GM12892 (cell line): ENCODE measurements at regions not wholly inside any gene's neighbourhood (a gene's known extent, or its start where the extent isn't known, plus 50 kb on each side); places are given as distances from the start of the nearest gene placed in this dataset.
"Not testable (repeated sequence)": the region's sequence is repeated elsewhere in the genome, so short reads cannot be mapped to it uniquely, and the experiment has no call there.

Source experiments
- DNase-seq: peaks from one replicate; pipeline ENCODE4 v3.0.0; 2011; ENCODE audit not compliant: insufficient read length
- FAIRE-seq: peaks from 2 replicates; lab custom pipeline; 2011; peaks lifted over from hg19 to GRCh38; lab: Jason Lieb, UNC
- POLR2A ChIP-seq: IDR thresholded peaks from 2 replicates; pipeline ENCODE4 v1.6.1; 2011; ENCODE audit warnings: low read depth, low read length, control low read depth
- POLR2AphosphoS5 ChIP-seq: IDR thresholded peaks from 2 replicates; pipeline ENCODE4 v1.6.1; 2011; ENCODE audit warnings: low read depth, low read length, control low read depth
- TAF1 ChIP-seq: IDR thresholded peaks from 2 replicates; pipeline ENCODE4 v1.6.1; 2011; ENCODE audit warnings: low read depth, mild to moderate bottlenecking, control low read depth, low read length, borderline replicate concordance

- FAIRE-seq: not testable (repeated sequence)
Measured at GRCh38 chr21:27979446-27979845, 1012.6 kb upstream of the ADAMTS5 start.

GRCh38 chr21:27975514-27975913, 1008.6 kb upstream of the ADAMTS5 start:
- DNase-seq (no peak), FAIRE-seq (no peak)
- no peak for TF ChIP-seq POLR2A
- TF ChIP-seq POLR2AphosphoS5: no peak
- TF ChIP-seq TAF1: no peak

More at GRCh38 chr21:27979446-27979845, 1012.6 kb upstream of the ADAMTS5 start:
- not testable (repeated sequence) for DNase-seq

GRCh38 chr21:27974152-27974551, 1007.3 kb upstream of the ADAMTS5 start:
- not testable (repeated sequence) for FAIRE-seq, DNase-seq

- not testable (repeated sequence) for FAIRE-seq, DNase-seq
Measured at GRCh38 chr21:27968240-27968639, 1001.4 kb upstream of the ADAMTS5 start.

- DNase-seq (no peak), FAIRE-seq (no peak)
- no peak for TF ChIP-seq POLR2A
- no peak for TF ChIP-seq POLR2AphosphoS5
- no peak for TF ChIP-seq TAF1
Measured at GRCh38 chr21:27954543-27955165, 987.8 kb upstream of the ADAMTS5 start.

GRCh38 chr21:27953340-27954045, 986.6 kb upstream of the ADAMTS5 start:
- no peak for FAIRE-seq
- no peak for DNase-seq
- TF ChIP-seq POLR2A (no peak), POLR2AphosphoS5 (no peak), TAF1 (no peak)

- DNase-seq, FAIRE-seq: not testable (repeated sequence)
Measured at GRCh38 chr21:27949093-27949492, 982.2 kb upstream of the ADAMTS5 start.

- DNase-seq, FAIRE-seq: not testable (repeated sequence)
Measured at GRCh38 chr21:27930108-27930767, 963.4 kb upstream of the ADAMTS5 start.

- not testable (repeated sequence) for DNase-seq, FAIRE-seq
Measured at GRCh38 chr21:27929179-27929578, 962.3 kb upstream of the ADAMTS5 start.

- not testable (repeated sequence) for DNase-seq, FAIRE-seq
Measured at GRCh38 chr21:27928534-27929115, 961.7 kb upstream of the ADAMTS5 start.

GRCh38 chr21:27921421-27921820, 954.5 kb upstream of the ADAMTS5 start:
- DNase-seq, FAIRE-seq: not testable (repeated sequence)

GRCh38 chr21:27917966-27918365, 951.1 kb upstream of the ADAMTS5 start:
- not testable (repeated sequence) for FAIRE-seq, DNase-seq

GRCh38 chr21:27916326-27916725, 949.4 kb upstream of the ADAMTS5 start:
- not testable (repeated sequence) for DNase-seq, FAIRE-seq

- FAIRE-seq, DNase-seq: not testable (repeated sequence)
Measured at GRCh38 chr21:27912133-27912532, 945.2 kb upstream of the ADAMTS5 start.

GRCh38 chr21:27909487-27909886, 942.6 kb upstream of the ADAMTS5 start:
- FAIRE-seq, DNase-seq: not testable (repeated sequence)

GRCh38 chr21:27908816-27909215, 941.9 kb upstream of the ADAMTS5 start:
- DNase-seq, FAIRE-seq: not testable (repeated sequence)

- not testable (repeated sequence) for FAIRE-seq, DNase-seq
Measured at GRCh38 chr21:27902904-27903303, 936.0 kb upstream of the ADAMTS5 start.

GRCh38 chr21:27893619-27894018, 926.7 kb upstream of the ADAMTS5 start:
- DNase-seq, FAIRE-seq: not testable (repeated sequence)

GRCh38 chr21:27891495-27891894, 924.6 kb upstream of the ADAMTS5 start:
- not testable (repeated sequence) for DNase-seq, FAIRE-seq
